GM21515 (cell line): ENCODE measurements at regions not wholly inside any gene's neighbourhood (a gene's known extent, or its start where the extent isn't known, plus 50 kb on each side); places are given as distances from the start of the nearest gene placed in this dataset.
"Not testable (repeated sequence)": the region's sequence is repeated elsewhere in the genome, so short reads cannot be mapped to it uniquely, and the experiment has no call there.

Source experiments
- ATAC-seq: cut with Tn5 transposase; IDR thresholded peaks from one replicate; pipeline ENCODE4 v1.9.1; 2021; ENCODE audit not compliant: unreplicated experiment

- no peak for ATAC-seq
These were observed 223.6 kb upstream of the KIF2A start for GRCh38 chr5:62082370-62082801.

DNA sequence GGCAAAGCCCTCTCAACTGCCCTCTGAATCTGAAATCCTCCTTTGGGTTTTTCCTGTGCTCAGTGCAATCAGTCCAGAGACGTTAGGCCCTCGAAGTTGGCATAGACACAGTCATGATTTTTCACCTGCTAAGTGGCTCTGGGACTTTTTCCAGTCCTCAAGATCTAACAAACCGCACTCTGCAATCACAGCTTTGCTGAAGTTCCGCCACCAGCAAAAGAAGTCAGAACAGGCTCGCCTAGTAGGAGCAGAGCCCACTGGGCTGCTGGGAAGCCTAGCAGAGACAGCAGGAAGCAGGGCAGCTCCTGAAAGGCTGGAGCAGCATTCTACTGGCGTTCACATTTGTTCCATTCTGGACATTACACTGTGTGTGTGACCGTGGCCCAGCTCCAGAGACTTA, 222.8 kb upstream of the KIF2A start:
- no peak for ATAC-seq

GRCh38 chr5:62083661-62084060, 222.3 kb upstream of the KIF2A start:
- ATAC-seq: no peak

GRCh38 chr5:62084391-62084790, 221.6 kb upstream of the KIF2A start:
- ATAC-seq: no peak

- no peak for ATAC-seq
These were observed 215.1 kb upstream of the KIF2A start for GRCh38 chr5:62090953-62091352.

GRCh38 chr5:62093411-62093810, 212.6 kb upstream of the KIF2A start:
- ATAC-seq: no peak

DNA sequence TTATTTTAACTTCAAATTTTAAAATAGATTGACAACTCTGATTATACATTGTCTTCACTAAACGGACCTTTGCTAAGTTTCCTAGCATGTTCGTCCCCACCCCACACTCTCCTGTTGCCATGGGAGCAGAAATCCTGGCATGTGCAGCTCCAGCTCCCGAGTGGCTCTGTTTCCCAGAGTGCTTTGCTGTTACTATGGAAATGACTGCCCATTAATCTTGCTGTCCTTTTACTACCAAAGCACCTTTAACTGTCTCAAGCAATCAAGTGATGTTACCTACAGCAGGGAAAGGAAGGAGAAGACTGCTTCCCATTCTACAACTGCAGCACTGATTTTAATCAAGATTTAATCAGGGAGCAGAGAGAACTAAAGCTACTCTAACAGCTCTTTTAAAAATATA, 212.0 kb upstream of the KIF2A start:
- ATAC-seq: no peak

- ATAC-seq: no peak
These were observed 208.6 kb upstream of the KIF2A start for GRCh38 chr5:62097361-62097760.

GRCh38 chr5:62100201-62100600, 205.8 kb upstream of the KIF2A start:
- ATAC-seq: no peak

DNA sequence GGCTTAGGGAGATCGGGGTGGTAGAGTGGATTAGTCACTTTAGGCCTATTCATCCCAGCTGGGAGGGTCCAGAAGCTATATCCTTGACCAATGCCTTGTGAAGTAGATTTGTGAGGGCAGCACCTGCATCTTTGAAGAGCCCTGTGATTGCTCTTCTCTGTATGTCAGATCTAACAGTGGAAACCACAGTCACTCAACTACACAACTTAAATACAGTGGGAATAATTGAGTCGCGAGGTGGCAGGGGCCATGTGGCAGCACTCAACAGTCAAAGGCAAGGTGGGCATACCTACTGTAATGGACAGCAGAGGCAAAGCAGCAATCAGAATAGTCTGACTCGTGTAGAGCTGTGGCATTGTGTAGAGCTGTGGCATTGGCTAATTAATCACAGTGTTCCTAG, 202.1 kb upstream of the KIF2A start:
- ATAC-seq: not testable (repeated sequence)

DNA sequence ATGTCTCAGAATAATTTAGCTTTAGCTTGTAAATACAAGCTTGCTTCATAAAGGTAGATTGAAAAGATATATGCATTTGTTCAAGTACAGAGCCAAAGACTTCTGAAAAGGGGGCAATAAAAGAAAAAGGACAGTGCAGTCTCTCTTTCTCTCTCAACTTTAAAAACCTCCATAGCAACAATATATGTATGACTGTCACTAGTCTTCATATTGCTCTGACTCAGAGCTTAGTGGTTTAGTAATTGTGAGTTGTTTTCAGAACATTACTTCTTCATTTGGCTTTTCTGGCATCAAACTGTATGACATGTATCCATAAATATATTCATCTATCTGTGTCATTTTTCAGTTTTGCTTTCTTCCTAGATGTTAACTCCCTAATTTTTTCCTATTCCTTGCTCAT, 194.6 kb upstream of the KIF2A start:
- no peak for ATAC-seq

GRCh38 chr5:62112689-62113228, 193.2 kb upstream of the KIF2A start:
- no peak for ATAC-seq

GRCh38 chr5:62115014-62115413, 191.0 kb upstream of the KIF2A start:
- no peak for ATAC-seq

- ATAC-seq: no peak
These were observed 181.7 kb upstream of the KIF2A start for GRCh38 chr5:62124266-62124665.

DNA sequence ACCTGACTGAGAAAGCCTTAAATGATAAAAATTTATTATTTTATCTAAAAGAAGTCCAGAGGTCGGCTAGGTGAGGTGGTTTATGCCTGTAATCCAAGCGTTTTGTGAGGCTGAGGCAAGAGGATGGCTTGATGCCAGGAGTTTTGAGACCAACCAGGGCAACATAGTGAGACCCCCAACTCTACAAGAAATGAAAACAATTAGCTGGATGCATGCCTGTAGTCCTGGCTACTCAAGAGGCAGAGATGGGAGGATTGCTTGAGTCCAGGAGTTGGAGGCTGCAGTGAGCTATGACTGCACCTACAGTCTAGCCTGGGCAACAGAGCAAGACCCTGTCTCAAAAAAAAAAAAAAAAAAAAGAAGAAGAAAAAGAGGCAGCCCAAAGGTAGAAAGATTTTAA, 179.9 kb upstream of the KIF2A start:
- no peak for ATAC-seq

DNA sequence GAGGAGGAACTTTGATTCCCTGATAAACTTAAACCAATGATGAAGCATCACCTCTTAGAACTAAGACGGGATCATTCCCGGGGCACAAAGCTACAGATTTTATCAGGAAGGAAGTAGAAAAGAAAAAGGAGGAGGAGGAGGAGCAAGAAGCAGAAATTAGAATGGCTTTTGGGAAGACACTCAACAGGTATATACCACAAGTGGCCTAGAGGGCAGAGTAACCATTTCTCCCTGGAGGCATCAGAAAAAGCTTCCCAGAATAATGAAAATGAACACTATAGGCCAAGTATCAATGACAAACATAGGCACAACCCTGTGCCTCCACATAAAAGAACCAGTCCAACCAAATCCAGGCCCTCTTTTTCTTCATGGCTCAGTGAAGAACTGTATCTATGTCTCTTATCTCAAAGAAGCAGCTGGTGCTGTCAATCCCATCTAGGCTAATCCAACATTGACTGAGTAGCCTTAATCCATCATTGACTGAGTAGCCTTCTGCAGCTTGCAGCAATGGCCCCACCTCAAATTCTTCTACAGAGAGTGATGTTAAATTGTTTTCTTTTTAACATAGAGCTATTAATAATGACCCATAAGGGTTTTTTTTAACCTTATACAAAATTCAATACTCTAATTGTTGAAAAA, 178.8 kb upstream of the KIF2A start:
- no peak for ATAC-seq

- no peak for ATAC-seq
These were observed 175.9 kb upstream of the KIF2A start for GRCh38 chr5:62130107-62130506.

DNA sequence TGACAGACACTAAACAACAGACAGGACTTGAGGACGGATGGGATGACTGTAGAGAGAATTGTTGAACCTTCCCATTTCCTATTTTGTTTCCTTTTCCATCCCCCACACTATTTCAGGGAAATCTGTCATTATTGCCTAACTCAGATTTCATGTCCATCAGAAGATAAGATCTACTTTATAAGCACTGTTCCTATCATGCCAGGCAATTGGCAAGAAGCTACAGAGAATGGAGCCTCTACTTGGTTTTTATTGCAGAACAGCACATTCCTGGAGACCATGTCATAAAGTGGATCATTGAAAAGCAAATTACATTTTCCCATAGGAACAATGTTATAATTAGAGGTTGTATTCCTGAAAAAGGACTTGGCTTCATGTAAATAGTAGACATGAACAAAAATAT, 173.7 kb upstream of the KIF2A start:
- ATAC-seq: no peak

DNA sequence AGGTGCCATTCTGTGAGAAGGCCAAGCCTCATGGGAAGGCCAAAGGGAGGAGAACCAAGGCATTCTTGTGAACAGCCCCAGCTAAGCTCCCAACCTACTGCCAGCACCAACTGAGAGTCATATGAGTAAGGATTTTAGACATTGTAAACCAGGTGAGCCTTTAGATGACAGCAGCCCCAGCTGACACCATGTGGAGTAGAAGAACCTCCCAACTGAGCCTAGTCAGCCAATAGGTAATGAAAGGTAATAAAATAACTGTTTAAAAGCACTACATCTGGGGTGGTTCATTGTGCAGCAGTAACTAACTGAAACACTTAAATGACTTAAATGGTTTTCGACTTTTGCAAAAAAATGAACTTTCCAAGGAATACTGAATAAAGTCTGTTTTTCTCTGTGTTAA, 172.6 kb upstream of the KIF2A start:
- no peak for ATAC-seq

GRCh38 chr5:62134811-62135210, 171.2 kb upstream of the KIF2A start:
- ATAC-seq: no peak

DNA sequence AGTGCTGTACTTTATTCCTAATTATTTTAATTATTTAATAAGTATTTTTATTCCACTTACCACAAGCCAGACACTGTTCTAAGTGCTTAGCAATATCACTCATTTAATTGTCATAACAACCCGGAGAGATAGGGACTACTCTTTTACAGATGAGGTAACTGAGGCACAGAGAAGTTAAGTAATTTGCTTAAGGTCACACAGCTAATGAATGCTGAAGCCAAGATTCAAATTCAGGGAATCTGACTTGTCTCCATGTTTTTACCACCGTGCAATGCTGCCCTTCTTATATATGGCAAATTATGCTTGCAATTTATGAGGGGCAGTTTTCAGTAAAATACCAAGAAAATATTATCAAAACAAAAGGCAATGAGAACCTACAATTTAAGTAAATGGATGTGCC, 168.4 kb upstream of the KIF2A start:
- ATAC-seq: no peak

GRCh38 chr5:62138607-62139006, 167.4 kb upstream of the KIF2A start:
- ATAC-seq: no peak

DNA sequence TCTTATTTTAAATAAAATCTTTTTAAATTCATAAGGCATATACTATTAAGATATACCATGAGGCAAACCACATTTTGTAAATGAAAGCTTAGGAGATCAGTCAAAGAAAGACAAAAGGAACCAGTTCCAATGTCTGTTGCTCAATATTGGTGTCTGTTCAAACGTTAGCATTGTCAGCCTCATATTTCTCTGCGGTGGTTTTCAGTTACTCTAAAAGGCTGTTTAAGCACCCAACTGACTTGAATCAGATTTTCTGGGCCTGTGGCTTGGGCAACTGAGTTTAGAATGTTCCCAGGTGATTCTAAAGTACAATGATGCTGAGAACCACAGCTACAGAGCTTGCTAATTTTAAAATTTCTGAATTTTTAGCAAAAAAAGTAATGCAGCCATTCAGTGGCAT, 166.3 kb upstream of the KIF2A start:
- ATAC-seq: no peak
